ENCODE measurements at regions not wholly inside any gene's neighbourhood (a gene's known extent, or its start where the extent isn't known, plus 50 kb on each side); places are given as distances from the start of the nearest gene placed in this dataset.

GRCh38 chr16:82497139-82497538, 129.6 kb upstream of the CDH13 start:
- DNase-seq (ENCODE audit: low spot score): no peak

GRCh38 chr16:82488460-82488859, 138.3 kb upstream of the CDH13 start:
- no peak for DNase-seq (ENCODE audit: low spot score)

DNA sequence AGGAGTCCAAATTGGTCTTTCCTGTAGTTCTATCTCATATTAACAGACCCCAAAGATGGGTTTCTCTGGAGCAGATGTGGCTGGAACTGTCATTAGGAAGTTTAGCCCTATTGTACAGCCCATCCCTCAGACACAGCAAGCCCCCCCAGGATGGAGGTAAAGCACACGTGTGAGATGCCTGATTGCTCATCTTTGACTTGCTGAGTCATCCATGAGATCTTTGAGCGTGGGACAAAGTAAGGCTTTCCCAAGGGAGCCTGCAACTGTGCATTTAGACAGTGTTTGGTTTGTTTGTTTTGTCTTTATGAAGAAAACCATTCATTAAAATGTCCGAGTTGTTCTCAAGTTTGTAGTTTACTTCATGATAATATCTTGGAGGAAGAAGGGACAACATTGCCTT, 145.3 kb upstream of the CDH13 start:
- no peak for DNase-seq (ENCODE audit: low spot score)

- no peak for DNase-seq (ENCODE audit: low spot score)
Observed at GRCh38 chr16:82476786-82477185, 150.0 kb upstream of the CDH13 start.

DNA sequence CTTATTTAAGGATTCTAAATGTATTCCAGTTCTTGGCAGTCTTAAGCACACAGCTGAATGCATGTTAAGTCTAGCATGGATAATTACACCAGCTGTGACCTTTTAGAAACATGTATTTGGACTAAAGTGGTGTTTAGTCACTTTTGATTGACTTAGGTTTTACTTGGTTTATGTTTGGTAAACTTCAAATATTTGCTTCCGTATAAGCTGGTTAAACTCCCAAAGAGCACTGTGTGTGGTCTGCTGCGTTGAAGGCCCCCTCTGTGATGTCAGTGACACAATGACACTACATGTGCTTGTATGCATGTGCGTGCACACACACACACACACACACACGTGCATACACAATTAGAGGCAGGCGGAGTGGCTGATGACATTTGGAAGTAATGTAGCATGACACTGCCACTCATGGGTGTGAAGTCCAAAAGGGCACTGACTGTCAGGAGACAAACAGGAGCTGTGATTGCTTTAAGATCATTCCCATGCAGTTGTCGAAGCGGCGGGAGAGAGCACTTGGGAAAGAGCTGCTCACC, 156.1 kb upstream of the CDH13 start:
- no peak for DNase-seq (ENCODE audit: low spot score)

- no peak for DNase-seq (ENCODE audit: low spot score)
Observed at GRCh38 chr16:82470016-82470415, 156.8 kb upstream of the CDH13 start.

DNA sequence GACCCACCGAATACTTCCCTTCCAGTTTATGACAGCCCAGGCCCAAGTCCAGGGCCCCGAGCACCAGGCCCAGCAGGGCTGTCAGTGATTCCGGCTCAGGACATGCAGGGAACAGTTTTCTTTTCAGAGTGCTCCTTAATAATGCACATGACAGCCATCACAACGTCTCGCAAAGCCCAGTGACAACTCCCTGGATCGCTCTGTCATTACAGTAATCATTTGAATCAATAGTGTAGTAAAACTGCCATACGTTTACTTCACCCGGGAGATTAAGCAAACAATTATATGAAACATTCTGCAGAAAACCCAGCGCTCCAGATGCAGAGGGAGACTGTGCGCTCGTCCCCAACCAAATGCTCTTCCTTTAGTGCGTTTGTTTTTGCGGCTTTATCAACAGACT, 162.6 kb upstream of the CDH13 start:
- DNase-seq (ENCODE audit: low spot score): no peak

DNA sequence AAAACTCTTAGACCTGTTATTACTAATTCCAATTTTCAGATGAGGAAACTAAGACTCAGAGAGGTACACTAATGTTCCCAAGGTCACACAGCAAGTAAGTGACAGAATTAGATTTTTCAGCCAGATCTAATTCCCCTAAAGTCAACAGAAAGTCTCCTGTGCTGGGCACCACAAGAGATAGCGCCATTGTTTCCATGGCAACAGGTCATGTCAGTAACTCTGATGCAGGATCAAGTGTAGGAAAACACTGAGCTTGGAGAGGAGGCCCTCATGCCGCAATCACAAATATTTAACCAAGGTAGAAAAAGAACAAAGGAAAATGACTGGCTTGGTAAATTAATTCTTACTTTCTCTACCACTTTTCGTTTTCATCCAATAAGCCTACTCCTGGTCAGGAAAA, 166.0 kb upstream of the CDH13 start:
- DNase-seq (ENCODE audit: low spot score): no peak

GRCh38 chr16:82459580-82460256, 167.1 kb upstream of the CDH13 start:
- DNase-seq (ENCODE audit: low spot score): no peak

DNA sequence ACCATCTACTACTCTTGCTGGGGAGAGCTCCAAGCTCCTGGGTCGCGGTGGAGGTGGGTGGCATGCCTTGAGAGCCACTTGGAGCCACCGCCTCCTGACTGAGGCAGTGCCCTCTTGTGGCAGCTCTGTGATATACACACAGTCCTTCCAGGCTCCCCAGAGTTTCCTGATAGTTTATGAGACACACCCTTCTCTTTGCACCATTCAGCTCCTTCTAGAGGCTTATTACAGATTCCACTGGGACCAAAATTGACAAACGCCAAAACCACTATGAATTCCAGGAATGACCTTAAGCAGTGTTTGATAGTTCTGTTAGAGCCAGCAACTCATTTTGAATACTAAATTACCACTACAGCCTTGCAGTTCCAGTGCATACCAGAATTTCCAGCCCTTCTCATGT, 170.1 kb upstream of the CDH13 start:
- DNase-seq (ENCODE audit: low spot score): peak; percentile 66

DNA sequence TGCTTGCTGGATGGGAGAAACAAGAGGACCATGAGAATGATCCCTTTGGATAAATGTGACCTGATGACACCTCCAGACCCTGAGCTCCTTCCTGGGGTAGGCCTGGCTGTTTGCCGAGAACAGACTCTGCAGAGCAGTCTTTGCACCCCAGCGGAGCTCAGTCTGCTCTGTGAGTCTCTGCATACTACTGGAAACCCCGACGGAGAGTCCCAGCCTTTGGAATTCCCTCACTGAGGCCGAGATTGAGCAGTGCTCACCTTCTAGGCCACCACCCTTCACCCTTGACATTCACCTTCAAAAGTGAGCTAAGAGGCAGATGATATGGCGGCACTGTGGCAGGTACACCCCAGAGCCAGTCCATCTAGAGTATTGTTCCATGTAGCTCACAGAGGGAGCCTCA, 172.2 kb upstream of the CDH13 start:
- no peak for DNase-seq (ENCODE audit: low spot score)

GRCh38 chr16:82454152-82454551, 172.6 kb upstream of the CDH13 start:
- no peak for DNase-seq (ENCODE audit: low spot score)

DNA sequence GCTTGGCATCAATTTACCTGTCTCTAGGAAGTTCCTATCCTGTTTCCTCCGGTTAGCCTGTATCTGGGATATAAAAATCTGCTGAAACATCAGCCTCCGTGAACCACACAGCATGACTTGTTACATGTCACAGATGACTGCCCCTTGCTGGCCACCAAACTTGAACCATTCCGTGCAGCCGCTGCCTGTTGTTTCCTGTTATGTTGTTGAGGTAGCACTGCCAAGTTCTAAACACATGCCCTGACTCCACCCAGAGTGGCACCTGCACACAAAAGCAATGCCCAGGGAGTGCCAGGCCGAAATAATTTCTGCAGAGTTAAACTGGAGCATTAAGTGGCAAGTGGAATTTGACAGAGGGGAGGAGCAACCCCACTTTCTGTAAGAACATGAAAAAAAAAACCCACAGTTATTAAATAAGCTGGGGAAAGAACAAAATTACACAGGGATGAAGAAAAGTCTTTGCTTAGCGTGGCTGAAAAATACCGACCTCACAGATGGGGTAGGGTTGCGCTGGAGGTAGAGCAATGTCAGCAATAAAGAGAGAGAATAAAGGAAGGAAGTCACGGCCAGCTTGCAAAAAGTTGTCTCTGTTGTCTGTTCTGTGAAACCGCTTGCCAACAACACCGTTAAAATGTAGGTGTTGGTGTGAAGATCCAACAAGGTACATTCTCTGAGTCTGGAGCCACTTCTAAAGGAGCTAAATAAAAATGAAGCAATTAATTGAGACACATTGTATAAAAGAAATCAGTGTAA, 174.6 kb upstream of the CDH13 start:
- no peak for DNase-seq (ENCODE audit: low spot score)

GRCh38 chr16:82451449-82451848, 175.3 kb upstream of the CDH13 start:
- no peak for DNase-seq (ENCODE audit: low spot score)

DNA sequence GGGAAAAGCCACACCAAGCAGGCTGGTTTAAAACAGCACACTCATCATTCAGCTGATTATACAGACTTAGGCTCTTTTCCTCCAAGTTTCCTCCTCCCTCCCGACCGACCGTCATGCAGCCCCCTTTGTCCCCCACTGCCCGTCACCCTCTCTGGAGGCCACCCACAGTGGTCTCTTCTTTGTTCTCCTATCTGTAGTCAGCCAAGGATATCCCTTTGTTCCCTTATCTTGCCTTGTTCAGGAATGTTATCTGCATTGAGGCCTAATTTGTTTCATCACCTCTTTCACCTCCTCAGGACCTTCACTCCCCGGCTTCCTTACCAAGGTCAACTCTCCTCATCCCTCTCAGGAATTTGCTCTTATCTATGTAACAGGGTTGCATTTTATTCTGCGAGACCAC, 186.4 kb upstream of the CDH13 start:
- DNase-seq (ENCODE audit: low spot score): no peak

DNA sequence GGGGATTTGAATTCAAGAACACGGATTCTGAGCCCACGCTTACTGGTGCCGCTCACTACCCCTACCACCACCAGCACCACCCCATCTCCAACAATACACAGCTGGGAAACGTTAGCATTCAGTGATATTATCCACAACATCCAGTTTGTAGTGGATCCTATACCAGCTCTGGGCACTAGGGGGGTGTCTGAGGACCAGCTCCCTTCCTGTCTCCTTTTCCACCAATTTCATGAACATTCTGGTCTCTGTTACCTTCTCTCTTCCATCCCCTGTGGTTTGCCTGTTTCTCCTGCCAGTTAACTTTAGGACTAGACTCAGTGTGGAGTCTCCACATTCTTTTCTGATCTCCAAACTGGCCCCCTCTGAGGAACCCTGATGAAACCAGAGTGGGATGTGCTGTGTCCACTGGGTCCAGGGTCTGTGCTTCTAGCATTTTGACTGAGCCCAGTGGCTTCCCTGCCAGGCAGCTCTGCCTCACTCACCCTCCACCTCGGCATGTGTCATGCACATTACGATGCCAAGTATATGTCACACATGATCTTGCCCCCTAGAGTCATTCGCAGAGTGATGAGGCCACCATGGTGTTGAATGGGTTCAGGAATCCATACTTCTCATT, 187.0 kb upstream of the CDH13 start:
- peak; percentile 12 for DNase-seq (ENCODE audit: low spot score)

DNA sequence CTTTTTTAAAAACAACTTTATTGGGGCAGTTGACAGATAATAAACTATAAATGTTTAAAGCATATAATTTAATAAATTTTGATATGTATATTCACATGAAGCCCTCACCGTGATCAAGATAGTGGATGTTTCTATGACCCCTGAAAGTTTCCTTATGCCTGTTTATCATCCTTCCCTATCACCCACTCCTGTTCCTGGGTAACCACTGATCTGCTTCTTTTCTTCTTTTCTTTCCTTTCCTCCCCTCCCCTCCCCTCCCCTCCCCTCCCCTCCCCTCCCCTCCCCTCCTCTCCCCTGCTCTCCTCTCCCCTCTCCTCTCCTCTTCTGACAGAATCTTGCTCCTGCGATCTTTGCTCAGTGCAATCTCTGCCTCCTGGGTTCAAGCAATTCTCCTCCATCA, 193.7 kb upstream of the CDH13 start:
- no peak for DNase-seq (ENCODE audit: low spot score)

DNA sequence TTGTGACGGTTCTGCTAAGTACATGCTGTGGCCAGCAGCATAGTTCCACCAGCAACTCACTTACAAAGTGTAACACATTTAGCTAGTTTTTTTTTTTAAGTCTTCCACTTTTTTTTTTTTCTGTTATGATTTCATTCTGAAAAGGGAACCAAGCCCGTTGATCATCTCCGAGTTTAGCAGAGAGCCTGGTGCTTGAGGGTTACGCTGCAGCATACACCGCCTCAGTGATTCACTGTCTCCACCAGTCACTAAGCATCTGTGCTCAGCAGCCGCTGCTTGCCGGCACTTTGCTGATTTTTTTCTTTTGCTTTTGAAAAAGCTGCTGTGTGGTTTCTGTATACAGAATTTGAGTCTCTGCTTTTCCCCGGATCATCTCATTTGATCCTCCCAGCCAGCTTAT, 194.5 kb upstream of the CDH13 start:
- no peak for DNase-seq (ENCODE audit: low spot score)

GRCh38 chr16:82425661-82426060, 201.1 kb upstream of the CDH13 start:
- peak; percentile 49 for DNase-seq (ENCODE audit: low spot score)

DNA sequence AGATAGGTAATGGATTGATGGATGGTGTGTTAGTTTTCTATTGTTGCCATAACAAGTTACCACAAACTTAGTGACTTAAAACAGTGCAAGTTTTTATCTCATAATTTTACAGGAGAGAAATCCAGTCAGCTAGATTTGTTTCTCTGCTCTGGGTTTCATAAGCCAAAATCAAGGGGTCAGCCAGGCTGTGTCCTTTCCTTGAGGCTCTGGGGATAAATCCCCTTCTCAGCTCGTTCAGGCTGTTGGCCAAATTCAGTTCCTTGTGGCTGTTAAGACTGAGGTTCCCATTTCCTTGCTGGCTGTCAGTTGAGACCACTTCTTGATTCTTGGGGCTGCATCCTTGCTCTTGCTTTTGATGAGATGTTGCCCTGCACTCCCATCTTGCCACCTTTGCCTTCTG, 204.9 kb upstream of the CDH13 start:
- no peak for DNase-seq (ENCODE audit: low spot score)

GRCh38 chr16:82419332-82419731, 207.4 kb upstream of the CDH13 start:
- no peak for DNase-seq (ENCODE audit: low spot score)

DNA sequence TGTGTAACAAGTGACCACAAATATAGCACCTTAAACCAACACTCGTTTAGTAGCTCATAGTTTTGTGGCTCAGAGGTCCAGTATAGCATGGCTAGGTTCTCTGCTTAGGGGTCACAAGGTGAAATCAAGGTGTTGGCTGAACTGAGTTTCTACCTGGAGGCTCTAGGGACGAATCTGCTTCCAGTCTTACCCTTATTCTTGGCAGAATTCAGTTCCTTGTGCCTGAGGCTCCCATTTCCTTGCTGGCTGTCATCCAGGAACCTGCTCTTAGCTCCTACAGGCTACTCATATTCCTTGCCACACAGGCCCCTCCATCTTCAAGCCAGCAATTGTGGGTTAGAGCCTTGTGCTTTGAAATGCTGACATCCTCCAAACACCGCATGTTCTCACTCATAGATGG, 212.3 kb upstream of the CDH13 start:
- DNase-seq (ENCODE audit: low spot score): no peak

GRCh38 chr16:82412770-82413169, 214.0 kb upstream of the CDH13 start:
- no peak for DNase-seq (ENCODE audit: low spot score)
